Adrenal gland (tissue), 9 donors: ENCODE measurements at regions not wholly inside any gene's neighbourhood (a gene's known extent, or its start where the extent isn't known, plus 50 kb on each side); places are given as distances from the start of the nearest gene placed in this dataset.

Experiments
- DNase-seq, 7 donors: peaks; one replicate each; pipeline ENCODE4 v3.0.0-alpha.2; 2019 to 2020
- H3K27ac ChIP-seq, 5 donors: fragments of 200-600 bp; sonication (generic) in 4 of 5; 1 replicate in 3 of 5; 2 replicates in 2 of 5; pipeline versions ENCODE4 v1.5.1 to v1.8.0; 2016 to 2020; ENCODE audit warnings: mild to moderate bottlenecking in 1 of 5
- H3K27me3 ChIP-seq: fragments of 200-600 bp; 2 replicates; pipeline ENCODE4 v1.8.0; 2021
- H3K36me3 ChIP-seq, 2 donors: fragments of 200-600 bp; replicated peaks in 1 of 2; 1 replicate in 1 of 2; 2 replicates in 1 of 2; pipeline versions ENCODE4 v1.5.1 to v1.8.0; 2018 to 2022
- H3K4me1 ChIP-seq, 2 donors: fragments of 200-600 bp; replicated peaks in 1 of 2; 1 replicate in 1 of 2; 2 replicates in 1 of 2; pipeline versions ENCODE4 v1.5.1 to v1.8.0; 2018 to 2021
- H3K4me3 ChIP-seq, 4 donors: fragments of 200-600 bp; sonication (generic) in 3 of 4; one replicate each; pipeline ENCODE4 v1.5.1; 2016 to 2018
- H3K9me3 ChIP-seq, 3 donors: fragments of 200-600 bp; sonication (generic) in 1 of 3; replicated peaks in 1 of 3; 1 replicate in 2 of 3; 2 replicates in 1 of 3; pipeline versions ENCODE4 v1.5.1 to v1.8.0; 2016 to 2021
- CTCF ChIP-seq, 6 experiments: fragments of 450-650 bp in 4 of 6; fragments of 200-600 bp in 2 of 6; sonication (generic) in 1 of 6; IDR thresholded peaks; 1 replicate in 5 of 6; 2 replicates in 1 of 6; pipeline versions ENCODE4 v1.5.1 to v1.8.0; 2016 to 2021; ENCODE audit warnings: antibody characterized with exemption in 6 of 6, mild to moderate bottlenecking in 2 of 6, moderate library complexity in 1 of 6
- POLR2A ChIP-seq, 2 donors: fragments of 450-650 bp; IDR thresholded peaks; one replicate each; pipeline ENCODE4 v1.6.1; 2017; ENCODE audit warnings: antibody characterized with exemption in 2 of 2, mild to moderate bottlenecking in 2 of 2, moderate library complexity in 1 of 2
- WGBS, 4 donors: extraction: QIAGEN DNeasy Blood & Tissue Kit in 2 of 4; methylation state at CpG; one replicate each; pipeline versions ENCODE4 v1.1.5 to v1.1.7; 2013 to 2017; 5-methylcytosine and 5-hydroxymethylcytosine counted together
- intact Hi-C, 2 donors: fragments of 100-400 bp; cut with DNase I; formaldehyde crosslinking; loops; one replicate each; pipeline versions ENCODE4 v1.14.1 to v1.15.0; 2022 to 2023
- donor health status: healthy with polysubstance abuse.
- donor health status: Bipolar disorder and iron deficiency.
- donor health status: DM: yes; HTN: yes; CAD: no.
- donor health status: DM: no; HTN: no; CAD: no.
- donor health status: DM: no; HTN: no; CAD: no.

GRCh38 chr10:1960982-1961381 is 223.7 kb upstream of the ADARB2 start:
- Histone ChIP-seq H3K27ac (no peak overlapping the region), H3K4me1 (no peaks in the 10 kb centered on the region), H3K4me3 (no peak overlapping the region), H3K36me3 (no peaks in the 10 kb centered on the region), H3K9me3 (no peaks in the 10 kb centered on the region), H3K27me3 (no peaks in the 10 kb centered on the region)
- TF ChIP-seq POLR2A (IDR thresholded peaks at IDR 0.05), result no peak
- no peak for TF ChIP-seq CTCF (IDR thresholded peaks at IDR 0.05)
- DNase-seq, result no peak
- intact Hi-C loops, result no loop called here
- 69 to 84% (median 80%) methylated on average over 2 of the region's 2 CpGs for WGBS, 4 donors

GRCh38 chr10:1957057-1957456 is 219.7 kb upstream of the ADARB2 start:
- no peaks in the 10 kb centered on the region for H3K4me1 ChIP-seq
- H3K4me3 ChIP-seq, result no peak overlapping the region
- 50 to 74% (median 63%) methylated on average over 4 of the region's 4 CpGs for whole genome bisulfite sequencing, 4 donors
- no peaks in the 10 kb centered on the region for H3K9me3 ChIP-seq
- intact Hi-C loops, result no loop called here
- no peak overlapping the region for H3K27ac ChIP-seq
- DNase-seq, result no peak
- no peaks in the 10 kb centered on the region for H3K27me3 ChIP-seq
- TF ChIP-seq CTCF (IDR thresholded peaks at IDR 0.05) (no peak), POLR2A (IDR thresholded peaks at IDR 0.05) (no peak)
- no peaks in the 10 kb centered on the region for H3K36me3 ChIP-seq

GRCh38 chr10:1954300-1954699 is 217.0 kb upstream of the ADARB2 start:
- TF ChIP-seq CTCF (IDR thresholded peaks at IDR 0.05) (no peak), POLR2A (IDR thresholded peaks at IDR 0.05) (no peak)
- Histone ChIP-seq H3K4me3 (no peak overlapping the region), H3K4me1 (no peaks in the 10 kb centered on the region), H3K27ac (no peak overlapping the region), H3K27me3 (no peaks in the 10 kb centered on the region), H3K9me3 (no peaks in the 10 kb centered on the region), H3K36me3 (no peaks in the 10 kb centered on the region)
- WGBS, 4 donors, result 58 to 78% (median 68%) methylated on average over 3 of the region's 3 CpGs
- DNase-seq, result no peak
- intact Hi-C loops, result no loop called here

- Histone ChIP-seq H3K27ac (no peak overlapping the region), H3K36me3 (no peaks in the 10 kb centered on the region), H3K4me3 (no peak overlapping the region), H3K9me3 (no peaks in the 10 kb centered on the region), H3K27me3 (no peaks in the 10 kb centered on the region), H3K4me1 (no peaks in the 10 kb centered on the region)
- intact Hi-C loops, result no loop called here
- no peak for DNase-seq
- WGBS, 4 donors, result 89 to 92% (median 91%) methylated on average over 55 of the region's 55 CpGs
- TF ChIP-seq CTCF (IDR thresholded peaks at IDR 0.05), result no peak
- no peak for TF ChIP-seq POLR2A (IDR thresholded peaks at IDR 0.05)
Measured at GRCh38 chr10:1952126-1953095, 215.1 kb upstream of the ADARB2 start.
